Esophagus (tissue), 2 donors: ENCODE measurements at regions not wholly inside any gene's neighbourhood (a gene's known extent, or its start where the extent isn't known, plus 50 kb on each side); places are given as distances from the start of the nearest gene placed in this dataset.

Experiments used
- H3K27ac ChIP-seq, 2 donors: one replicate each; pipeline ENCODE4 v1.5.1; 2013; ENCODE audit warnings: low read depth in 2 of 2, mild to moderate bottlenecking in 2 of 2, inconsistent platforms in 1 of 2, low read length in 1 of 2, moderate library complexity in 1 of 2
- H3K27me3 ChIP-seq, 2 donors: one replicate each; pipeline ENCODE4 v1.6.1; 2013; ENCODE audit warnings: low read length in 2 of 2, control low read depth in 1 of 2, mild to moderate bottlenecking in 1 of 2; ENCODE audit not compliant: insufficient read depth in 2 of 2, control insufficient read depth in 1 of 2
- H3K36me3 ChIP-seq, 2 donors: one replicate each; pipeline ENCODE4 v1.6.1; 2013; ENCODE audit warnings: low read length in 1 of 2; ENCODE audit not compliant: control insufficient read depth in 2 of 2, insufficient read depth in 2 of 2
- H3K4me1 ChIP-seq, 2 donors: one replicate each; pipeline ENCODE4 v1.6.1; 2013; ENCODE audit warnings: low read length in 1 of 2; ENCODE audit not compliant: control insufficient read depth in 2 of 2, insufficient read depth in 2 of 2
- H3K4me3 ChIP-seq, 2 donors: one replicate each; pipeline ENCODE4 v1.5.1; 2013; ENCODE audit warnings: low read length in 2 of 2, mild to moderate bottlenecking in 2 of 2, low read depth in 1 of 2, moderate library complexity in 1 of 2
- H3K9me3 ChIP-seq, 2 donors: one replicate each; pipeline ENCODE4 v1.6.1; 2013; ENCODE audit warnings: mild to moderate bottlenecking in 2 of 2, low read depth in 1 of 2, low read length in 1 of 2, moderate library complexity in 1 of 2; ENCODE audit not compliant: control insufficient read depth in 2 of 2, insufficient read depth in 1 of 2
- WGBS, 2 donors: extraction: QIAGEN DNeasy Blood & Tissue Kit; methylation state at CpG; one replicate each; pipeline ENCODE4 v1.1.7; 2013; 5-methylcytosine and 5-hydroxymethylcytosine counted together
- donor health status: healthy with polysubstance abuse.
- donor health status: Bipolar disorder and iron deficiency.

- 28 to 30% methylated on average over 7 of the region's 7 CpGs for WGBS, 2 donors
- Histone ChIP-seq H3K4me3 (no peak overlapping the region), H3K27ac (no peak overlapping the region)
Observed at GRCh38 chr3:159711560-159712333, 276.9 kb upstream of the IL12A start.

DNA sequence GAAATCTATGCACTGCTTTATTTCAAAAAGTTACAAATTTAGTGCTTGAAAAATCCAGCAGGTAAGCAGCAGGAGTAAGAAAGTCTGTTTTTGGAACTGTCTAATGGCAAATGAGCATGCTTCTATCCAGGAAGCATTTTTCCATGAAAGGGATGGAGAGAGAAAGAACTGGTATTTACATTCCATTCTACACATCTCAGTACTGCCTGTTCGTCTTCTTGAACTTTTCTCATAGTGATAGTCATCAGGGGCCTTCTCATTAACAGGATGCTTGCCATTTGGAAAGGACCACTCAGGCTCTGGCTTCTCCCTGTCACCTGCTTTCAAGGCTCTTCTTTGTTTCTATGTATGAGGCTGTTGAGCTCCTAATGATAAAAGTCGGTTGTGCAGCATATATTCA is 267.3 kb upstream of the IL12A start:
- Histone ChIP-seq H3K27ac (no peak overlapping the region), H3K9me3 (no peaks in the 10 kb centered on the region), H3K4me1 (no peaks in the 10 kb centered on the region), H3K27me3 (no peaks in the 10 kb centered on the region), H3K4me3 (no peak overlapping the region), H3K36me3 (no peaks in the 10 kb centered on the region)
- 73% methylated on average over 2 of the region's 2 CpGs for WGBS, 2 donors

More at GRCh38 chr3:159711560-159712333, 276.9 kb upstream of the IL12A start:
- Histone ChIP-seq H3K9me3 (peaks cover 2 to 5% of the 10 kb centered on the region in 2 donors), H3K36me3 (no peaks in the 10 kb centered on the region), H3K4me1 (no peaks in the 10 kb centered on the region), H3K27me3 (no peaks in the 10 kb centered on the region)

DNA sequence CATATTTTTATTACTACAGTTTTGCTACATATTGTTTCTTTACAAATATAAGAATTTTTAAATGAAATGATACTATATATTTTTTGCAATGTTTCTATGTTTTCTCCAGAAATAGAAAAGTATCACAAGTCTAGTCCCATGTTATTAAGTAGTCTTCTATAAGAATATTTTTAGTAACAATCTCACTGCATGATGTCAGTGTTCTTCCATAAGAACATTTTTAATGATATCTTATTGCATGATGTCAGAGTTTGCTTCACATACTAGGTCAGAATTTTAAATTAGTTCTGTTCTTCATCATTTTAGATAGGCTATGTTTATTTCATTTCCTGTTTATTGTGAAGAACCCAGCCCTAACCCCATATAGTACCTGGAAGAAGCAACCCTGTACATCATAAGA is 265.3 kb upstream of the IL12A start:
- Histone ChIP-seq H3K27me3 (no peaks in the 10 kb centered on the region), H3K4me3 (no peak overlapping the region), H3K9me3 (no peaks in the 10 kb centered on the region), H3K4me1 (no peaks in the 10 kb centered on the region), H3K36me3 (no peaks in the 10 kb centered on the region), H3K27ac (no peak overlapping the region)

DNA sequence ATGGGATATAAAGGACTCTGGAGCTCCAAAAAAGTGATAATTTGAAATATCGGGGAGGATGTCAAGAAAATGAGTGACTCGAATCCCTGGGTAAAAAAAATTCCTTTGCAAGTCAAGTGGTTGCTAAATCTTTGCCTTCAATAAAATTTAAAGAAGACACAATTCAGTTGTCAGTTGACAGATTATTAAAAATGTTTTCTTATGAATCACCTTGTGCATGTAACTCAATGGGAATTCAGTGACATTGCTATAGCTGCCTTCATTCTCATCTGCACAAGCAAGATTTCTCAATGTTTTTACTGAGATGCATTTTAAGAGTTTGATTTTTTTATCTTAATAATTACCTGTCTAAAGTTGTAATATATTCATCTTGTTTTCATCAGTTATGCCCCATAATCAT is 264.0 kb upstream of the IL12A start:
- Histone ChIP-seq H3K4me3 (no peak overlapping the region), H3K4me1 (no peaks in the 10 kb centered on the region), H3K27ac (no peak overlapping the region), H3K36me3 (no peaks in the 10 kb centered on the region), H3K9me3 (no peaks in the 10 kb centered on the region), H3K27me3 (no peaks in the 10 kb centered on the region)
- 87 to 89% methylated on average over 2 of the region's 2 CpGs for WGBS, 2 donors

GRCh38 chr3:159726231-159726964 is 262.2 kb upstream of the IL12A start:
- no peak overlapping the region for H3K4me3 ChIP-seq
- WGBS, 2 donors = 52 to 65% methylated on average over 7 of the region's 7 CpGs
- no peaks in the 10 kb centered on the region for H3K4me1 ChIP-seq
- H3K36me3 ChIP-seq = no peaks in the 10 kb centered on the region
- H3K9me3 ChIP-seq = no peaks in the 10 kb centered on the region
- H3K27ac ChIP-seq = no peak overlapping the region
- no peaks in the 10 kb centered on the region for H3K27me3 ChIP-seq

DNA sequence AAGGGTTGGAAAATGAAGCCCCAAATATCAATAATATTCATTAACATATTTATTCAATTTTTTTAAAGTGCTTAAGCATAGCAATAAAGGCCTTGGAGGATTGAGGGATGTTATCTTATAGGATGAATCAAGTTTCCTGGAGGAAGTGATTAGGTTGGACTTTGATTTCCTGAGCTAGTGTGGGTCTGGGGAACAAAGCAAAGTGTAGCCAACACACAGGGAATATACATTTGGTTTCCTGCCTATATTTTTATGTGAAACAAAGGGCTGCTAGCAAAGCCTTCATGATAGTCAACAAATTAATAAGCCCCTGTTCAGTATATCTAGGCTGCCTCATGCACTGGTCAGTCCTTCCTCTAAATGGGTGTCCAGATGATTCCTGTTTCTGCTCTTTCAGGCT is 261.1 kb upstream of the IL12A start:
- Histone ChIP-seq H3K27ac (no peak overlapping the region), H3K9me3 (no peaks in the 10 kb centered on the region), H3K27me3 (no peaks in the 10 kb centered on the region), H3K4me1 (no peaks in the 10 kb centered on the region), H3K36me3 (no peaks in the 10 kb centered on the region), H3K4me3 (no peak overlapping the region)

DNA sequence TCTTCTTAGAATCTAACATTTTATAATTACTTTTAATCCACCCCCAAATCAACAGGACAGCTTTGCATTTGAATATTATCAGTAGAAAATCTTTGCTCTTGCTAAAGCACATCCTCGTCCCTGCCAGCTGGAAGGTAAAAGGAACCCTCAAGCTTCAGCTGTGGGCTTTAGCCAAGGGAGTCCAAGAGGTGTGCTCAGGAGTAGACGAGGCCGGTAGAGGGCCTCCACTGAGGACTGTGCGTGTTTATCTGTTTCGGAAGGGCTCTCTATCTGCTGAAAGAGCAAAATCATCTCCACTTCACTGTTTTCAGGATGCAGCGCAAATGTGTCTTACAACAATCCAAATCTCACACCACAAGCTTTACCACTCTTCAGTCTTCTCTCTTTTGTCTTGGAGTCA is 257.4 kb upstream of the IL12A start:
- WGBS, 2 donors = 83 to 85% methylated on average over 6 of the region's 6 CpGs
- Histone ChIP-seq H3K27me3 (no peaks in the 10 kb centered on the region), H3K4me1 (no peaks in the 10 kb centered on the region), H3K4me3 (no peak overlapping the region), H3K36me3 (no peaks in the 10 kb centered on the region), H3K9me3 (no peaks in the 10 kb centered on the region), H3K27ac (no peak overlapping the region)

GRCh38 chr3:159732172-159733111 is 256.2 kb upstream of the IL12A start:
- Histone ChIP-seq H3K9me3 (no peaks in the 10 kb centered on the region), H3K4me1 (no peaks in the 10 kb centered on the region), H3K36me3 (no peaks in the 10 kb centered on the region), H3K27me3 (no peaks in the 10 kb centered on the region), H3K4me3 (no peak overlapping the region), H3K27ac (peak overlapping the region in 1 of 2 donors; percentile 1)
- WGBS, 2 donors = 18 to 23% methylated on average over 6 of the region's 6 CpGs

DNA sequence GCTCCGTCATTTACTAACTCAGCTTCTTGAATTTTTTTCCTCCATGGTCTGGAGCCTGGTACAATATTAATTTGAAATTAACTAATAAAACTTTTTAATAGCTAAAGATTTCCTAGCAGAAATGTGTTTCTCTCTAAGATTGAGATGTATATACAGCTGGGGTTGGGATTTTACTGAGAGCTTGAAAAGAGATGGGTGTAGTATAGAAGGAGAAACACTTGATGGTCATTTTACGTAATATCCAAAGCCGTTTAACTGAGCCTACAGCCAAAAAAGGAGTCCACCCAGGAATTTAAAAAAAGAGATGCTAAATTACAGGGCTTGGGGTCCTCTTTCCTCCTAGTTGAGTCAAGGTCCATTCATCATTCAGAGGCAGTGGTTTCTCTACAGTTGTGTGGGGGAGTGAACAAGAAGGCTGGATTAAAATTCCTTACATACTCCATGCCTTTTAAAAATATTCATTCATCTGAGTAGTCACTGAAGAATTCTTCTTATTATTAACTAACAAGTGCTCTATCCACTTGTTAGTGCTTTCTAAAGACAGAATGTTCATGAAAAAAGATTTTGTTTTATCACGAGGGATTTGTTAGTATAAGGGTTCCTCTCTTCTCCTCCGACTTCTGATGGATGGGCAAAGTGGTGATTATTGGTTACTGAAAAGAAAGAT is 255.3 kb upstream of the IL12A start:
- Histone ChIP-seq H3K9me3 (no peaks in the 10 kb centered on the region), H3K27ac (peak overlapping the region in 1 of 2 donors; percentile 1), H3K36me3 (no peaks in the 10 kb centered on the region), H3K27me3 (no peaks in the 10 kb centered on the region), H3K4me1 (no peaks in the 10 kb centered on the region), H3K4me3 (no peak overlapping the region)
- 56 to 57% methylated on average over 5 of the region's 5 CpGs for WGBS, 2 donors
